ENCODE measurements at regions not wholly inside any gene's neighbourhood (a gene's known extent, or its start where the extent isn't known, plus 50 kb on each side); places are given as distances from the start of the nearest gene placed in this dataset.

GRCh38 chr11:95442531-95443050 is 211.6 kb upstream of the SESN3 start:
- WGBS (ENCODE audit: low lambda C conversion rate, missing lambda C conversion rate), result 93% methylated on average over 3 of the region's 3 CpGs
- H4K20me1 ChIP-seq (ENCODE audit: insufficient read depth, poor library complexity, severe bottlenecking), result no peaks in the 10 kb centered on the region
- no peaks in the 10 kb centered on the region for H3K9me2 ChIP-seq (replicated peaks; ENCODE audit: insufficient read depth)
- no peak overlapping the region for H3K4me3 ChIP-seq
- no peak overlapping the region for H2AFZ ChIP-seq
- H3K36me3 ChIP-seq (replicated peaks; ENCODE audit: insufficient read depth, low read depth), result no peaks in the 10 kb centered on the region
- no peak for DNase-seq (ENCODE audit: low spot score)
- TF ChIP-seq EZH2 (IDR thresholded peaks at IDR 0.05; ENCODE audit: borderline replicate concordance), result no peak
- TF ChIP-seq EZH2phosphoT487 (IDR thresholded peaks at IDR 0.05; ENCODE audit: low read depth, severe bottlenecking, unreplicated experiment), result no peak
- H3K79me2 ChIP-seq, result no peaks in the 10 kb centered on the region
- H3K4me2 ChIP-seq, result no peak overlapping the region
- no peaks in the 10 kb centered on the region for H3K27me3 ChIP-seq
- H3K27ac ChIP-seq, result no peak overlapping the region
- H3K9me3 ChIP-seq (ENCODE audit: low read depth), result no peaks in the 10 kb centered on the region
- no peaks in the 10 kb centered on the region for H3K4me1 ChIP-seq (ENCODE audit: insufficient read depth)

DNA sequence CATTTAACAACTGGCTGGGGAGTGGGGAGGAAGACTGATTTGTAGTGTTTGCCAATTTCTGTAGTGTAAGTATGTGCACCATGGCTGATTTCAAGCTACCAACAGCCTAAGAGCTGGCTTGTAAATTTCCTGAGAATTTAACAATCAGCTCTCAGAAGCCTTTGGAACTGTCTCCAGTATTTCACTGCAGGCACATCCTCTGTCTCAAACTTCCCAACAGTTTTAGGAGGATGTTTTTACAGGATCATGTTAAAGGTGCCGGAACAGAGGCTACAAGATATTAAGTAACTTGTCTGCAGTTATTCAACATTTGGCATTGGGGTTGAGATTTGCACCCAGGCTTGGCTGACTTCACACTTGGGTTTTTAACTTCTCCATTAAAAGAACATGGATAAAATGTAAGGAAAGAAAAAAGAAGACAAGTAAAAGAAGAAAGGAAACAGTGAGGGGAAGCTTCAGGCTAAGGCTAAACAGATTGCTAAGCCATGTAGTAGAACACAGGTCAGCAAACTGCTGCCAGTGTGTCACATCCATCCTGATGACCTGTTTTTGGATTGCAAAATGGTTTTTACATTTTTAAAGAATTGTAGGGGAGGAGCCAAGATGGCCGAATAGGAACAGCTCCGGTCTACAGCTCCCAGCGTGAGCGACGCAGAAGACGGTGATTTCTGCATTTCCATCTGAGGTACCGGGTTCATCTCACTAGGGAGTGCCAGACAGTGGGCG is 204.8 kb upstream of the SESN3 start:
- Histone ChIP-seq H4K20me1 (ENCODE audit: insufficient read depth, poor library complexity, severe bottlenecking) (no peaks in the 10 kb centered on the region), H3K4me2 (no peak overlapping the region), H2AFZ (no peak overlapping the region), H3K79me2 (no peaks in the 10 kb centered on the region), H3K9me2 (replicated peaks; ENCODE audit: insufficient read depth) (no peaks in the 10 kb centered on the region), H3K27ac (no peak overlapping the region), H3K9me3 (ENCODE audit: low read depth) (no peaks in the 10 kb centered on the region), H3K4me3 (no peak overlapping the region), H3K36me3 (replicated peaks; ENCODE audit: insufficient read depth, low read depth) (no peaks in the 10 kb centered on the region), H3K4me1 (ENCODE audit: insufficient read depth) (no peaks in the 10 kb centered on the region), H3K27me3 (no peaks in the 10 kb centered on the region)
- 93% methylated on average over 8 of the region's 9 CpGs for WGBS (ENCODE audit: low lambda C conversion rate, missing lambda C conversion rate)
- TF ChIP-seq EZH2phosphoT487 (IDR thresholded peaks at IDR 0.05; ENCODE audit: low read depth, severe bottlenecking, unreplicated experiment), result no peak
- TF ChIP-seq EZH2 (IDR thresholded peaks at IDR 0.05; ENCODE audit: borderline replicate concordance), result no peak
- TF ChIP-seq, protein P1, sequence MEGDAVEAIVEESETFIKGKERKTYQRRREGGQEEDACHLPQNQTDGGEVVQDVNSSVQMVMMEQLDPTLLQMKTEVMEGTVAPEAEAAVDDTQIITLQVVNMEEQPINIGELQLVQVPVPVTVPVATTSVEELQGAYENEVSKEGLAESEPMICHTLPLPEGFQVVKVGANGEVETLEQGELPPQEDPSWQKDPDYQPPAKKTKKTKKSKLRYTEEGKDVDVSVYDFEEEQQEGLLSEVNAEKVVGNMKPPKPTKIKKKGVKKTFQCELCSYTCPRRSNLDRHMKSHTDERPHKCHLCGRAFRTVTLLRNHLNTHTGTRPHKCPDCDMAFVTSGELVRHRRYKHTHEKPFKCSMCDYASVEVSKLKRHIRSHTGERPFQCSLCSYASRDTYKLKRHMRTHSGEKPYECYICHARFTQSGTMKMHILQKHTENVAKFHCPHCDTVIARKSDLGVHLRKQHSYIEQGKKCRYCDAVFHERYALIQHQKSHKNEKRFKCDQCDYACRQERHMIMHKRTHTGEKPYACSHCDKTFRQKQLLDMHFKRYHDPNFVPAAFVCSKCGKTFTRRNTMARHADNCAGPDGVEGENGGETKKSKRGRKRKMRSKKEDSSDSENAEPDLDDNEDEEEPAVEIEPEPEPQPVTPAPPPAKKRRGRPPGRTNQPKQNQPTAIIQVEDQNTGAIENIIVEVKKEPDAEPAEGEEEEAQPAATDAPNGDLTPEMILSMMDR (IDR thresholded peaks at IDR 0.05; ENCODE audit: poor library complexity), result no peak
- no peak for DNase-seq (ENCODE audit: low spot score)

DNA sequence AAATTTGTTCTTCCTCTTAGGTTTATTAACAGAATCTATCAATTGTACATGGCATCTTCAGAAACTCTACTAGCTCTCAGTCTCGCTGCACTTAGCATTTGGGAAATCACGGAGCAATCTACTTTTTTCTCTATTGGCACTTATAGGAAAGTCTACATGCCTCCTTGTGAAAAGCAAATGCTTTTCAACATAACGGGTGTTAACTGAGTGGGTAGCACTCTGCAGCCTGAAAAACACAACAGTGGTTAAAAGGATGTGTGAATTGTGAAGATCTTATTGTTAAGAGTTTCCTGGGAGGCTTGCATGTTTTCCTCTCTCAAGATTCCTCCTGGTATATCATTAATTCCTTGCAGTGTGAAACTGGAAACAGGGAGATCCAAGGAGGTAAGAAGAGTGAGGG is 204.2 kb upstream of the SESN3 start:
- Histone ChIP-seq H3K36me3 (replicated peaks; ENCODE audit: insufficient read depth, low read depth) (no peaks in the 10 kb centered on the region), H3K9me3 (ENCODE audit: low read depth) (no peaks in the 10 kb centered on the region), H2AFZ (no peak overlapping the region), H3K4me3 (no peak overlapping the region), H3K4me1 (ENCODE audit: insufficient read depth) (no peaks in the 10 kb centered on the region), H3K4me2 (no peak overlapping the region), H4K20me1 (ENCODE audit: insufficient read depth, poor library complexity, severe bottlenecking) (no peaks in the 10 kb centered on the region), H3K27ac (no peak overlapping the region), H3K9me2 (replicated peaks; ENCODE audit: insufficient read depth) (no peaks in the 10 kb centered on the region), H3K27me3 (no peaks in the 10 kb centered on the region), H3K79me2 (no peaks in the 10 kb centered on the region)
- DNase-seq (ENCODE audit: low spot score), result no peak
- 89% methylated on average over 3 of the region's 3 CpGs for WGBS (ENCODE audit: low lambda C conversion rate, missing lambda C conversion rate)
- TF ChIP-seq EZH2 (IDR thresholded peaks at IDR 0.05; ENCODE audit: borderline replicate concordance) (no peak), EZH2phosphoT487 (IDR thresholded peaks at IDR 0.05; ENCODE audit: low read depth, severe bottlenecking, unreplicated experiment) (no peak)
- TF ChIP-seq, protein P1 (IDR thresholded peaks at IDR 0.05; ENCODE audit: poor library complexity), result no peak

GRCh38 chr11:95434489-95435057 is 203.6 kb upstream of the SESN3 start:
- Histone ChIP-seq H3K4me3 (no peak overlapping the region), H4K20me1 (ENCODE audit: insufficient read depth, poor library complexity, severe bottlenecking) (no peaks in the 10 kb centered on the region), H3K4me2 (no peak overlapping the region), H3K27me3 (no peaks in the 10 kb centered on the region), H3K79me2 (no peaks in the 10 kb centered on the region), H3K36me3 (replicated peaks; ENCODE audit: insufficient read depth, low read depth) (no peaks in the 10 kb centered on the region), H3K27ac (no peak overlapping the region), H2AFZ (no peak overlapping the region), H3K9me2 (replicated peaks; ENCODE audit: insufficient read depth) (no peaks in the 10 kb centered on the region), H3K9me3 (ENCODE audit: low read depth) (no peaks in the 10 kb centered on the region), H3K4me1 (ENCODE audit: insufficient read depth) (no peaks in the 10 kb centered on the region)
- WGBS (ENCODE audit: low lambda C conversion rate, missing lambda C conversion rate), result 100% methylated on average over 1 of the region's 1 CpG
- no peak for DNase-seq (ENCODE audit: low spot score)
- no peak for TF ChIP-seq EZH2phosphoT487 (IDR thresholded peaks at IDR 0.05; ENCODE audit: low read depth, severe bottlenecking, unreplicated experiment)
- TF ChIP-seq EZH2 (IDR thresholded peaks at IDR 0.05; ENCODE audit: borderline replicate concordance), result no peak
- TF ChIP-seq, protein P1 (IDR thresholded peaks at IDR 0.05; ENCODE audit: poor library complexity), result no peak
